ENCODE measurements at regions not wholly inside any gene's neighbourhood (a gene's known extent, or its start where the extent isn't known, plus 50 kb on each side); places are given as distances from the start of the nearest gene placed in this dataset.

GRCh38 chr13:64709079-64709478 is 2521.1 kb downstream of the PCDH9 start:
- Histone ChIP-seq H3K79me2 (ENCODE audit: insufficient read depth, low read length) (no peaks in the 10 kb centered on the region), H4K20me1 (ENCODE audit: insufficient read depth, low read length) (no peaks in the 10 kb centered on the region), H3K9ac (ENCODE audit: low read length) (no peak overlapping the region), H3K9me3 (ENCODE audit: insufficient read depth, low read depth, low read length) (no peaks in the 10 kb centered on the region), H3K36me3 (ENCODE audit: insufficient read depth, low read length) (no peaks in the 10 kb centered on the region), H3K27ac (ENCODE audit: low read depth, low read length) (no peak overlapping the region), H3K4me1 (ENCODE audit: insufficient read depth, low read length) (no peaks in the 10 kb centered on the region), H3K27me3 (ENCODE audit: insufficient read depth, low read length) (no peaks in the 10 kb centered on the region), H2AFZ (ENCODE audit: low read depth, low read length) (no peak overlapping the region), H3K4me3 (ENCODE audit: insufficient read depth, low read depth, low read length) (no peak overlapping the region), H3K4me2 (ENCODE audit: low read length) (no peak overlapping the region)
- no peaks in the 10 kb centered on the region for H3K4me1 Mint-ChIP-seq (ENCODE audit: low read depth, unreplicated experiment)
- TF ChIP-seq CTCF (IDR thresholded peaks at IDR 0.05; ENCODE audit: insufficient read depth, low read depth, low read length), result no peak
- no peak for TF ChIP-seq EZH2 (IDR thresholded peaks at IDR 0.05; ENCODE audit: insufficient read depth, low read length)
- no peaks in the 10 kb centered on the region for H3K36me3 Mint-ChIP-seq (ENCODE audit: low read depth, unreplicated experiment)
- FAIRE-seq (no peak), DNase-seq (ENCODE audit: low read depth) (no peak)
- no peak overlapping the region for H3K27ac Mint-ChIP-seq (ENCODE audit: unreplicated experiment)
- no peak overlapping the region for H3K4me3 Mint-ChIP-seq (ENCODE audit: unreplicated experiment)
- H3K9me3 Mint-ChIP-seq (ENCODE audit: unreplicated experiment), result no peaks in the 10 kb centered on the region
- no peaks in the 10 kb centered on the region for H3K27me3 Mint-ChIP-seq (ENCODE audit: low read depth, unreplicated experiment)

- H3K27ac Mint-ChIP-seq (ENCODE audit: unreplicated experiment), result no peak overlapping the region
- DNase-seq (ENCODE audit: low read depth) (no peak), FAIRE-seq (no peak)
These were observed 2526.0 kb downstream of the PCDH9 start for GRCh38 chr13:64704121-64704649.

More at GRCh38 chr13:64704121-64704649, 2526.0 kb downstream of the PCDH9 start:
- Histone ChIP-seq H3K4me1 (ENCODE audit: insufficient read depth, low read length) (no peaks in the 10 kb centered on the region), H3K9ac (ENCODE audit: low read length) (no peak overlapping the region), H2AFZ (ENCODE audit: low read depth, low read length) (no peak overlapping the region), H3K79me2 (ENCODE audit: insufficient read depth, low read length) (no peaks in the 10 kb centered on the region), H3K27ac (ENCODE audit: low read depth, low read length) (no peak overlapping the region), H3K9me3 (ENCODE audit: insufficient read depth, low read depth, low read length) (no peaks in the 10 kb centered on the region), H3K4me3 (ENCODE audit: insufficient read depth, low read depth, low read length) (no peak overlapping the region), H3K36me3 (ENCODE audit: insufficient read depth, low read length) (no peaks in the 10 kb centered on the region), H3K4me2 (ENCODE audit: low read length) (no peak overlapping the region), H3K27me3 (ENCODE audit: insufficient read depth, low read length) (no peaks in the 10 kb centered on the region), H4K20me1 (ENCODE audit: insufficient read depth, low read length) (no peaks in the 10 kb centered on the region)
- TF ChIP-seq CTCF (IDR thresholded peaks at IDR 0.05; ENCODE audit: insufficient read depth, low read depth, low read length), result no peak
- TF ChIP-seq EZH2 (IDR thresholded peaks at IDR 0.05; ENCODE audit: insufficient read depth, low read length), result no peak
- Mint-ChIP-seq H3K4me3 (ENCODE audit: unreplicated experiment) (no peak overlapping the region), H3K36me3 (ENCODE audit: low read depth, unreplicated experiment) (no peaks in the 10 kb centered on the region), H3K9me3 (ENCODE audit: unreplicated experiment) (no peaks in the 10 kb centered on the region), H3K4me1 (ENCODE audit: low read depth, unreplicated experiment) (no peaks in the 10 kb centered on the region), H3K27me3 (ENCODE audit: low read depth, unreplicated experiment) (no peaks in the 10 kb centered on the region)

Data from astrocyte (in vitro differentiated cells and primary cell).